HFFc6 (cell line): ENCODE measurements at regions not wholly inside any gene's neighbourhood (a gene's known extent, or its start where the extent isn't known, plus 50 kb on each side); places are given as distances from the start of the nearest gene placed in this dataset.
"Not testable (repeated sequence)": the region's sequence is repeated elsewhere in the genome, so short reads cannot be mapped to it uniquely, and the experiment has no call there.

ENCODE experiments used
- DNase-seq: peaks from one replicate; pipeline ENCODE4 v3.0.0-alpha.2; 2018
- H3K27ac Mint-ChIP-seq: 2 replicates; pipeline ENCODE4 v1.8.0; 2020; ENCODE audit warnings: mild to moderate bottlenecking, mixed read lengths
- H3K27me3 Mint-ChIP-seq: 2 replicates; pipeline ENCODE4 v1.8.0; 2021; ENCODE audit warnings: mild to moderate bottlenecking, moderate library complexity, mixed read lengths; ENCODE audit not compliant: insufficient read depth
- H3K36me3 Mint-ChIP-seq: 2 replicates; pipeline ENCODE4 v1.8.0; 2021; ENCODE audit warnings: low read depth, mixed read lengths
- H3K4me1 Mint-ChIP-seq: 2 replicates; pipeline ENCODE4 v1.8.0; 2020; ENCODE audit warnings: low read depth, mixed read lengths
- H3K4me3 Mint-ChIP-seq: 2 replicates; pipeline ENCODE4 v1.8.0; 2020; ENCODE audit warnings: mild to moderate bottlenecking, moderate library complexity, mixed read lengths
- H3K9me3 Mint-ChIP-seq: 2 replicates; pipeline ENCODE4 v1.8.0; 2020; ENCODE audit warnings: mild to moderate bottlenecking, mixed read lengths
- CTCF ChIP-seq: fragments of 200-600 bp; sonication (generic); IDR thresholded peaks from 2 replicates; pipeline ENCODE4 v1.5.0; 2021; ENCODE audit warnings: antibody characterized with exemption, mild to moderate bottlenecking

- peaks cover 7% of the 10 kb centered on the region; the same call in 1 of the 2 replicates for H3K27me3 Mint-ChIP-seq
- no peaks in the 10 kb centered on the region for H3K9me3 Mint-ChIP-seq
- H3K4me3 Mint-ChIP-seq: no peak overlapping the region
- TF ChIP-seq CTCF: no peak
- no peaks in the 10 kb centered on the region for H3K36me3 Mint-ChIP-seq
- no peak overlapping the region for H3K27ac Mint-ChIP-seq
- no peak for DNase-seq
- H3K4me1 Mint-ChIP-seq: no peaks in the 10 kb centered on the region
Observed at GRCh38 chr10:118882741-118883140, 128.0 kb upstream of the CACUL1 start.

- peaks cover 7% of the 10 kb centered on the region; the same call in 1 of the 2 replicates for H3K9me3 Mint-ChIP-seq
- no peaks in the 10 kb centered on the region for H3K4me1 Mint-ChIP-seq
- H3K27me3 Mint-ChIP-seq: peaks cover 27% of the 10 kb centered on the region
- no peak overlapping the region for H3K4me3 Mint-ChIP-seq
- H3K27ac Mint-ChIP-seq: no peak overlapping the region
- no peaks in the 10 kb centered on the region for H3K36me3 Mint-ChIP-seq
- no peak for DNase-seq
- TF ChIP-seq CTCF: no peak
Observed at GRCh38 chr10:118892255-118892654, 137.3 kb upstream of the NANOS1 start.

DNA sequence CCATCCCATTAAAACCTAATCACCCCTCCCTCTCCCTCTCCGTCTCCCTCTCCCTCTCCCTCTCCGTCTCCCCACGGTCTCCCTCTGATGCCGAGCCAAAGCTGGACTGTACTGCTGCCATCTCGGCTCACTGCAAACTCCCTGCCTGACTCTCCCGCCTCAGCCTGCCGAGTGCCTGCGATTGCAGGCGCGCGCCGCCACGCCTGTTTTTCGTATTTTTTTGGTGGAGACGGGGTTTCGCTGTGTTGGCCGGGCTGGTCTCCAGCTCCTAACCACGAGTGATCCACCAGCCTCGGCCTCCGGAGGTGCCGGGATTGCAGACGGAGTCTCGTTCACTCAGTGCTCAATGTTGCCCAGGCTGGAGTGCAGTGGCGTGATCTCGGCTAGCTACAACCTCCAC lies 134.6 kb upstream of the NANOS1 start:
- DNase-seq, H3K27ac Mint-ChIP-seq, H3K4me1 Mint-ChIP-seq, H3K9me3 Mint-ChIP-seq, H3K36me3 Mint-ChIP-seq, H3K4me3 Mint-ChIP-seq: not testable (repeated sequence)
- H3K27me3 Mint-ChIP-seq: peaks cover 22% of the 10 kb centered on the region

GRCh38 chr10:118900617-118901016 lies 128.9 kb upstream of the NANOS1 start:
- Mint-ChIP-seq H3K4me3 (no peak overlapping the region), H3K27me3 (peaks cover 9% of the 10 kb centered on the region; the same call in 1 of the 2 replicates), H3K4me1 (no peaks in the 10 kb centered on the region), H3K36me3 (no peaks in the 10 kb centered on the region), H3K27ac (no peak overlapping the region), H3K9me3 (no peaks in the 10 kb centered on the region)
- no peak for DNase-seq
- TF ChIP-seq CTCF: no peak

GRCh38 chr10:118901380-118901779 lies 128.1 kb upstream of the NANOS1 start:
- H3K4me3 Mint-ChIP-seq: no peak overlapping the region
- no peaks in the 10 kb centered on the region for H3K36me3 Mint-ChIP-seq
- no peak for TF ChIP-seq CTCF
- H3K4me1 Mint-ChIP-seq: no peaks in the 10 kb centered on the region
- no peak overlapping the region for H3K27ac Mint-ChIP-seq
- peaks cover 10% of the 10 kb centered on the region; the same call in 1 of the 2 replicates for H3K27me3 Mint-ChIP-seq
- no peak for DNase-seq
- H3K9me3 Mint-ChIP-seq: no peaks in the 10 kb centered on the region

DNA sequence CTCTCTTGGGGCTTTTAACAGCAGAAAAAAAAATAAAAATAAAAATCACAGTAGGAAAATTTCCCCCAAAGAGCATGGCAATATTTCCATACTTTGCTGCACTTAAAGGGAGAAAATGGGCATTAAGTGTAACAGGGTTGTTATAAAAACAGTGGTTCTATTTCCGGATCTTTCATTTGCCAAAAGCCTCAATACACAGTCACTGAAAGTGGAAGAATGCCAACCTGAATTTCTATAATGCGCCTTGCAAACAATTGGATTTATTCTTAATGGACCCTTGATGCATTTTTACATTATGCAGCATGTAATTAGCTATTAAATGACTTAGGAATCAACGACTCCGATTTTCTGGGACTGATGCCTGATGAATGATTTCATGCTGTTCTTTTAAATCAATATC lies 127.6 kb upstream of the NANOS1 start:
- Mint-ChIP-seq H3K9me3 (no peaks in the 10 kb centered on the region), H3K4me3 (no peak overlapping the region), H3K27ac (no peak overlapping the region), H3K36me3 (no peaks in the 10 kb centered on the region), H3K27me3 (peaks cover 10% of the 10 kb centered on the region; the same call in 1 of the 2 replicates), H3K4me1 (no peaks in the 10 kb centered on the region)
- no peak for DNase-seq
- TF ChIP-seq CTCF: no peak

GRCh38 chr10:118902656-118903055 lies 126.9 kb upstream of the NANOS1 start:
- H3K27me3 Mint-ChIP-seq, H3K4me1 Mint-ChIP-seq, H3K4me3 Mint-ChIP-seq, H3K9me3 Mint-ChIP-seq, H3K27ac Mint-ChIP-seq, H3K36me3 Mint-ChIP-seq, DNase-seq: not testable (repeated sequence)
